GM12873 (cell line): ENCODE measurements at regions not wholly inside any gene's neighbourhood (a gene's known extent, or its start where the extent isn't known, plus 50 kb on each side); places are given as distances from the start of the nearest gene placed in this dataset.

ENCODE experiments used
- CTCF ChIP-seq: IDR thresholded peaks from 2 replicates; pipeline ENCODE4 v1.5.1; 2012; ENCODE audit warnings: low read depth, mild to moderate bottlenecking, moderate library complexity, low read length, control low read depth; ENCODE audit not compliant: insufficient read depth; ENCODE audit errors: missing control alignments

- TF ChIP-seq CTCF = no peak
Measured at GRCh38 chr15:98386561-98386960, 261.8 kb upstream of the IGF1R start.

GRCh38 chr15:98387866-98388265 lies 260.5 kb upstream of the IGF1R start:
- no peak for TF ChIP-seq CTCF

GRCh38 chr15:98390946-98391530 lies 257.3 kb upstream of the IGF1R start:
- TF ChIP-seq CTCF = no peak

GRCh38 chr15:98391568-98391967 lies 256.8 kb upstream of the IGF1R start:
- no peak for TF ChIP-seq CTCF

GRCh38 chr15:98393471-98393870 lies 254.9 kb upstream of the IGF1R start:
- TF ChIP-seq CTCF = no peak

- TF ChIP-seq CTCF = no peak
Measured at GRCh38 chr15:98394546-98394945, 253.8 kb upstream of the IGF1R start.

GRCh38 chr15:98395974-98396610 lies 252.2 kb upstream of the IGF1R start:
- TF ChIP-seq CTCF = no peak

- no peak for TF ChIP-seq CTCF
Measured at GRCh38 chr15:98397419-98397818, 250.9 kb upstream of the IGF1R start.
